ENCODE measurements at regions not wholly inside any gene's neighbourhood (a gene's known extent, or its start where the extent isn't known, plus 50 kb on each side); places are given as distances from the start of the nearest gene placed in this dataset.

GRCh38 chr16:60821661-60822060 is 1214.6 kb downstream of the CDH8 start:
- TF ChIP-seq CTCF (IDR thresholded peaks at IDR 0.05) = no peak
- no peaks in the 10 kb centered on the region for H3K36me3 ChIP-seq
- no peaks in the 10 kb centered on the region for H3K27me3 ChIP-seq
- H3K27ac ChIP-seq = no peak overlapping the region
- H3K9me3 ChIP-seq = no peaks in the 10 kb centered on the region
- no peak overlapping the region for H3K4me3 ChIP-seq
- no peaks in the 10 kb centered on the region for H3K4me1 ChIP-seq
- DNase-seq (ENCODE audit: low spot score) = no peak

- H3K4me3 ChIP-seq = no peak overlapping the region
- no peak for TF ChIP-seq CTCF (IDR thresholded peaks at IDR 0.05)
- H3K27ac ChIP-seq = no peak overlapping the region
- DNase-seq (ENCODE audit: low spot score) = no peak
- H3K27me3 ChIP-seq = no peaks in the 10 kb centered on the region
- H3K36me3 ChIP-seq = no peaks in the 10 kb centered on the region
- H3K4me1 ChIP-seq = no peaks in the 10 kb centered on the region
- H3K9me3 ChIP-seq = no peaks in the 10 kb centered on the region
Measured at GRCh38 chr16:60820361-60820760, 1215.9 kb downstream of the CDH8 start.

- no peak overlapping the region for H3K27ac ChIP-seq
- DNase-seq (ENCODE audit: low spot score) = no peak
- no peaks in the 10 kb centered on the region for H3K36me3 ChIP-seq
- TF ChIP-seq CTCF (IDR thresholded peaks at IDR 0.05) = no peak
- H3K9me3 ChIP-seq = no peaks in the 10 kb centered on the region
- no peak overlapping the region for H3K4me3 ChIP-seq
- no peaks in the 10 kb centered on the region for H3K27me3 ChIP-seq
- H3K4me1 ChIP-seq = no peaks in the 10 kb centered on the region
Measured at GRCh38 chr16:60818465-60818864, 1217.8 kb downstream of the CDH8 start.

- Histone ChIP-seq H3K36me3 (no peaks in the 10 kb centered on the region), H3K9me3 (no peaks in the 10 kb centered on the region), H3K4me3 (no peak overlapping the region), H3K27ac (peak overlapping the region in 1 of 2 donors; percentile 76), H3K27me3 (no peaks in the 10 kb centered on the region), H3K4me1 (no peaks in the 10 kb centered on the region)
- no peak for TF ChIP-seq CTCF (IDR thresholded peaks at IDR 0.05)
- DNase-seq (ENCODE audit: low spot score) = no peak
Measured at GRCh38 chr16:60816461-60816860, 1219.8 kb downstream of the CDH8 start.

GRCh38 chr16:60815865-60816264 is 1220.4 kb downstream of the CDH8 start:
- Histone ChIP-seq H3K9me3 (no peaks in the 10 kb centered on the region), H3K27me3 (no peaks in the 10 kb centered on the region), H3K36me3 (no peaks in the 10 kb centered on the region), H3K4me1 (no peaks in the 10 kb centered on the region), H3K4me3 (no peak overlapping the region), H3K27ac (peak overlapping the region in 1 of 2 donors; percentile 76)
- no peak for DNase-seq (ENCODE audit: low spot score)
- TF ChIP-seq CTCF (IDR thresholded peaks at IDR 0.05) = no peak

GRCh38 chr16:60815033-60815432 is 1221.2 kb downstream of the CDH8 start:
- H3K36me3 ChIP-seq = no peaks in the 10 kb centered on the region
- no peak for DNase-seq (ENCODE audit: low spot score)
- H3K27ac ChIP-seq = peak overlapping the region in 1 of 2 donors; percentile 76
- H3K4me3 ChIP-seq = no peak overlapping the region
- no peaks in the 10 kb centered on the region for H3K9me3 ChIP-seq
- no peak for TF ChIP-seq CTCF (IDR thresholded peaks at IDR 0.05)
- no peaks in the 10 kb centered on the region for H3K4me1 ChIP-seq
- H3K27me3 ChIP-seq = no peaks in the 10 kb centered on the region
